HFF-Myc (cell line): ENCODE measurements at regions not wholly inside any gene's neighbourhood (a gene's known extent, or its start where the extent isn't known, plus 50 kb on each side); places are given as distances from the start of the nearest gene placed in this dataset.
A peak's percentile ranks its signal among the peaks of the same experiment; 100 is the strongest.

Experiments used
- DNase-seq: peaks from one replicate; pipeline ENCODE4 v3.0.0-alpha.2; 2011; ENCODE audit warnings: low read depth; ENCODE audit errors: extremely low read depth
- H3K4me3 ChIP-seq: replicated peaks from 2 replicates; pipeline ENCODE4 v1.5.1; 2011; ENCODE audit warnings: low read depth, mild to moderate bottlenecking, control low read depth, low read length
- CTCF ChIP-seq: IDR thresholded peaks from 2 replicates; pipeline ENCODE4 v1.5.1; 2012; ENCODE audit warnings: mild to moderate bottlenecking, low read depth, low read length, control low read depth; ENCODE audit errors: missing control alignments

GRCh38 chr7:109844362-109844761 lies 1246.6 kb upstream of the LRRN3 start:
- no peak overlapping the region for H3K4me3 ChIP-seq
- peak; percentile 6 for TF ChIP-seq CTCF
- no peak for DNase-seq

DNA sequence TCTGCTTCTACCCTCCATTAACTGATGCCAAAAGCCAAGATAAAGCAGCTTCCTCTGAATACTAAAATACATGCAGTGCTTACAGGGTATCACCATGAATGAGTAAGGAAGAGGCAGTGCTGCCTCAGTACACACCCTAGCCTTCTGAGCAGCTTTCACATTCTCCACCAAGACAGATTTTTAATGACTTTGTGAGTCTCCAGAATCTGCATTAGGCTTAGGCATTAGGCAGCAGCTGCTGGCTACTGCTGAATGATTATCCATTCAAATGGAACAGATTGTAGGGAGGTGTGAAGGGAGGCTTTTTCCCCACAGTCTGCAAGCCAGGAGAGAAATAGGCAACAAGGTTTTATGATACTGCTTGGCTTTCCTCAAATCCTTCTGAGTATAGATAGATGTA lies 1226.7 kb upstream of the LRRN3 start:
- no peak overlapping the region for H3K4me3 ChIP-seq
- TF ChIP-seq CTCF = no peak
- DNase-seq = no peak

GRCh38 chr7:109868215-109868860 lies 1222.6 kb upstream of the LRRN3 start:
- DNase-seq = no peak
- TF ChIP-seq CTCF = no peak
- H3K4me3 ChIP-seq = no peak overlapping the region

GRCh38 chr7:109873296-109873695 lies 1217.6 kb upstream of the LRRN3 start:
- no peak for DNase-seq
- H3K4me3 ChIP-seq = no peak overlapping the region
- no peak for TF ChIP-seq CTCF

DNA sequence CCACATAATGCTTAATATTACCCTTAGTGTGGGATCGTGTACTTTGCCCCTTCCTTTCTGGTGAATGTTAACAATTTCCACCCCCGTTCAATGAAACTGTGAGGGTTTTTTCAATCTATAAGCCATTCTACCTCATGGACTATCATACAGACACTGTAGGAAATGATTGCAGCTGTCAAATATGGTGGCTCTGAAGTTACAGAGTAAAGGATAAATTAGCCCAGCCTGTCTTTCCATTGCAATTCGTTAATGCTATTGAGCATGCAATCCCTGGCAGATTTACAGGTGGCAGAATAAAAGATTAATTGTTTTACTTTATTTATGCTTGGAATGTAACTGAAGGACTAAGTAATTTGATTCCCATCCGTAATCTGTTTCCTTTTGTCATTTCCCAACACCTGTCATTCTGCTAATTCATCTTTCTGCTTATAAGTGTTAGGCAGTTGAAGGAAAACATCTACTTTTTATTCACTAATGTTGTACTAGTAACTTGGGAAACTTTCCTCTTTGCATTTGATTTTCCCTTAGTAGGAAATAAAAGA lies 1211.6 kb upstream of the LRRN3 start:
- TF ChIP-seq CTCF = no peak
- no peak for DNase-seq
- no peak overlapping the region for H3K4me3 ChIP-seq

- TF ChIP-seq CTCF = no peak
- no peak overlapping the region for H3K4me3 ChIP-seq
- DNase-seq = no peak
Observed at GRCh38 chr7:109890622-109891021, 1200.3 kb upstream of the LRRN3 start.

DNA sequence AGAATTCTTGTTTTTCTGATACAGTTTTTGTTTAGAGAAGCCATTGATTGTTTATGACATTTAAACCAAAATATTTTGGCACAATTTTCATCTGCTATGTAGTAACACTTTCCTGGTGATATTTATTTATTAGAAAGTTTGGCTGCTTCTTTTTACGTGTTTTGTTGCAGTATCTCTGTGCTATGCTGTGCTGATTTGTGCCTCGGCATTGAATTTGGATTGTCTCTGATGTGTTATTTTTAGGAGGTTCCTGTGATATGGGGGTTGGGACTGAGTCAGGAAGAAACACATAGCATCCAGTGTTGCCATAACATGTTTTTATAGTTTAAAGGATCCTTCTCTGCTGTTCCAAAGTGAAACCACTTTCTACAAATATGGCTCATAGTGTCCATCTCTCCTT lies 1197.7 kb upstream of the LRRN3 start:
- no peak for DNase-seq
- no peak overlapping the region for H3K4me3 ChIP-seq
- no peak for TF ChIP-seq CTCF
